H1 (cell line): ENCODE measurements at regions not wholly inside any gene's neighbourhood (a gene's known extent, or its start where the extent isn't known, plus 50 kb on each side); places are given as distances from the start of the nearest gene placed in this dataset.

Experiments
- BACH1 ChIP-seq: IDR thresholded peaks from 2 replicates; pipeline ENCODE4 v1.6.1; 2012; ENCODE audit warnings: low read length, improper control_type of control experiment
- BRCA1 ChIP-seq: IDR thresholded peaks from 2 replicates; pipeline ENCODE4 v1.6.1; 2012; ENCODE audit warnings: low read depth, low read length, improper control_type of control experiment
- CHD1 ChIP-seq: IDR thresholded peaks from 2 replicates; pipeline ENCODE4 v1.6.1; 2012; ENCODE audit warnings: low read depth, low read length, improper control_type of control experiment
- JUND ChIP-seq: IDR thresholded peaks from 2 replicates; pipeline ENCODE4 v1.6.1; 2011; ENCODE audit warnings: mild to moderate bottlenecking, improper control_type of control experiment, low read length
- POLR2AphosphoS5 ChIP-seq: IDR thresholded peaks from 2 replicates; pipeline ENCODE4 v1.6.1; 2011; ENCODE audit warnings: low read depth, low read length
- RFX5 ChIP-seq: IDR thresholded peaks from 2 replicates; pipeline ENCODE4 v1.6.1; 2011; ENCODE audit warnings: low read depth, low read length, improper control_type of control experiment, borderline replicate concordance
- SIX5 ChIP-seq: IDR thresholded peaks from 2 replicates; pipeline ENCODE4 v1.6.1; 2011; ENCODE audit warnings: mild to moderate bottlenecking, low read depth, low read length
- TCF12 ChIP-seq: IDR thresholded peaks from 2 replicates; pipeline ENCODE4 v1.6.1; 2011; ENCODE audit warnings: low read depth, mild to moderate bottlenecking, low read length

- TF ChIP-seq RFX5 (no peak), SIX5 (no peak), POLR2AphosphoS5 (no peak), BACH1 (no peak), CHD1 (no peak), BRCA1 (no peak), JUND (no peak), TCF12 (no peak)
Measured at GRCh38 chr11:90845126-90845525, 622.3 kb upstream of the CHORDC1 start (continued).
